ENCODE measurements at regions not wholly inside any gene's neighbourhood (a gene's known extent, or its start where the extent isn't known, plus 50 kb on each side); places are given as distances from the start of the nearest gene placed in this dataset.

DNA sequence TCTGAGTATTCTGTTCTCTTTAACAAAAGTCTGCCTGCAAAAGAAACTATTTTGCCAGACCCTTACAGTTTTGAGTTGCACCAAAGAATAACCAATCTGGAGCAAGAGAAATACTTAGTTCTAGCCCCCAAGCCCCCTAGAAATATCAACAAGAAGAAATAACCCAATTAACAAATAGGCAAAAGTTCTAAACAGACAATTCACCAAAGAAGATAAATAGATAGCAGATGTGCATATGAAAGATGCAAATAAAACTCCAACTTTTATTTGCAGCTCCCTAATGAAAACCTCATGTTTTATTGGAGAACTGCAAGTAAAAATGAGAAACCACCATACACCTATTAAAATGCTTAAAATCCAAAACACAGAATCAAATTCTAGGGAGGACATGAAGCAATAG lies 1308.0 kb downstream of the CDH11 start:
- Histone ChIP-seq H3K27ac (no peak overlapping the region), H3K4me1 (no peaks in the 10 kb centered on the region), H3K4me3 (replicated peaks in 1 of 3) (no peak overlapping the region), H3K9me3 (no peaks in the 10 kb centered on the region), H3K36me3 (no peaks in the 10 kb centered on the region), H3K27me3 (no peaks in the 10 kb centered on the region)
- TF ChIP-seq, protein P1, sequence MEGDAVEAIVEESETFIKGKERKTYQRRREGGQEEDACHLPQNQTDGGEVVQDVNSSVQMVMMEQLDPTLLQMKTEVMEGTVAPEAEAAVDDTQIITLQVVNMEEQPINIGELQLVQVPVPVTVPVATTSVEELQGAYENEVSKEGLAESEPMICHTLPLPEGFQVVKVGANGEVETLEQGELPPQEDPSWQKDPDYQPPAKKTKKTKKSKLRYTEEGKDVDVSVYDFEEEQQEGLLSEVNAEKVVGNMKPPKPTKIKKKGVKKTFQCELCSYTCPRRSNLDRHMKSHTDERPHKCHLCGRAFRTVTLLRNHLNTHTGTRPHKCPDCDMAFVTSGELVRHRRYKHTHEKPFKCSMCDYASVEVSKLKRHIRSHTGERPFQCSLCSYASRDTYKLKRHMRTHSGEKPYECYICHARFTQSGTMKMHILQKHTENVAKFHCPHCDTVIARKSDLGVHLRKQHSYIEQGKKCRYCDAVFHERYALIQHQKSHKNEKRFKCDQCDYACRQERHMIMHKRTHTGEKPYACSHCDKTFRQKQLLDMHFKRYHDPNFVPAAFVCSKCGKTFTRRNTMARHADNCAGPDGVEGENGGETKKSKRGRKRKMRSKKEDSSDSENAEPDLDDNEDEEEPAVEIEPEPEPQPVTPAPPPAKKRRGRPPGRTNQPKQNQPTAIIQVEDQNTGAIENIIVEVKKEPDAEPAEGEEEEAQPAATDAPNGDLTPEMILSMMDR (IDR thresholded peaks at IDR 0.05): no peak
- no peak for TF ChIP-seq POLR2A (IDR thresholded peaks at IDR 0.05)
- no peak for DNase-seq
- intact Hi-C loops (cut with DNase I): no loop called here

DNA sequence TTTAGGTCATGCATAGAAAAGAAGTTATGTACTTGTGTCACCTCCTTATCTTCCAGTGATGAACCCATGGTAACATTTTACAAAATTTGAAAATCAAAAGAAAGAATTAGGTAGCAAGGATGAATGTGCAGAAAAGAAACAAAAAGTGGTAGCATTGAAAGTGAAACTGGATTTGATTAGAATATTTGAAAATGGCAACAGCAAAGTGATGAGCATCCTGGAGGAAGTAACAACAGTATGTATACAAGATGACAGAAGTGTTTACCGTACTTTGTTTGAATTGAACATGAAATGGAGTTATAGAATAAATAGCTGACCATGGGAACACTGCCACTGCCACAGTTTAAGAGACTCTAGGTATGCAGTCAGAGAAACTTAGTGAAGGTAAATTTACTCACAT lies 1313.1 kb downstream of the CDH11 start:
- Histone ChIP-seq H3K36me3 (no peaks in the 10 kb centered on the region), H3K4me3 (replicated peaks in 1 of 3) (no peak overlapping the region), H3K4me1 (no peaks in the 10 kb centered on the region), H3K27me3 (no peaks in the 10 kb centered on the region), H3K27ac (no peak overlapping the region), H3K9me3 (no peaks in the 10 kb centered on the region)
- 89 to 93% methylated on average over 1 of the region's 1 CpG for WGBS, 2 donors
- TF ChIP-seq, protein P1 (IDR thresholded peaks at IDR 0.05): no peak
- TF ChIP-seq POLR2A (IDR thresholded peaks at IDR 0.05): no peak
- no peak for DNase-seq
- intact Hi-C loops (cut with DNase I): no loop called here

DNA sequence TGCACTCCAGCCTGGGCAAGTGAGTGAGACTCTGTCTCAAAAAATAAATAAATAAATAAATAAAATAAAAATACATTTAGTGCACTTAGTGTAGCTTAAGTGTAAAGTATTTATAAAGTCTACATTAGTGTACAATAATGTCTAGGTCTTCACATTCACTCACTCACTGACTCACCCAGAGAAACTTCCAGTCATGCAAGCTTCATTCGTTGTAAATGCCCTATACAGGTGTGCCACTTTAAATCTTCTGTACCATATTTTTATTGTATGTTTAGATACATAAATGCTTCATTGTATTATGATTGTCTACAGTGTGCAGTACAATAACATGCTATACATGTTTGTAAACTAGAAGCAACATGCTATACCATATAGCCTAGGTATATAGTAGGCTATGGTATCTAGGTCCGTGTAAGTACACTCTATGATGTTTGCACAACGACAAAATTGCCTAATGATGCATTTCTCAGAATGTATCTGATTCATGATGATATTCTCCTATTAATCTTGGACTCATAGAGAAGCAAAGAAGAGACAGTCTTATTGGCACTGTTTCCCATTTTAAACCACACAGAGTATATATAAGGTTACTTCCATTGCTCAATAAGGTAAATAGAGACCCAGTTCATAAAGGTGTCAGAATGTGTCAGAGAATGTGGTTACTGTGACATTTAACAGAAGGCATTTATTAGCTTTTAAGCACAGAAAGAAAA lies 1314.9 kb downstream of the CDH11 start:
- Histone ChIP-seq H3K27me3 (no peaks in the 10 kb centered on the region), H3K36me3 (no peaks in the 10 kb centered on the region), H3K4me3 (replicated peaks in 1 of 3) (no peak overlapping the region), H3K27ac (no peak overlapping the region), H3K4me1 (no peaks in the 10 kb centered on the region), H3K9me3 (no peaks in the 10 kb centered on the region)
- intact Hi-C loops (cut with DNase I): no loop called here
- no peak for DNase-seq
- 84 to 93% methylated on average over 3 of the region's 3 CpGs for WGBS, 2 donors
- TF ChIP-seq POLR2A (IDR thresholded peaks at IDR 0.05): no peak
- TF ChIP-seq, protein P1 (IDR thresholded peaks at IDR 0.05): no peak

DNA sequence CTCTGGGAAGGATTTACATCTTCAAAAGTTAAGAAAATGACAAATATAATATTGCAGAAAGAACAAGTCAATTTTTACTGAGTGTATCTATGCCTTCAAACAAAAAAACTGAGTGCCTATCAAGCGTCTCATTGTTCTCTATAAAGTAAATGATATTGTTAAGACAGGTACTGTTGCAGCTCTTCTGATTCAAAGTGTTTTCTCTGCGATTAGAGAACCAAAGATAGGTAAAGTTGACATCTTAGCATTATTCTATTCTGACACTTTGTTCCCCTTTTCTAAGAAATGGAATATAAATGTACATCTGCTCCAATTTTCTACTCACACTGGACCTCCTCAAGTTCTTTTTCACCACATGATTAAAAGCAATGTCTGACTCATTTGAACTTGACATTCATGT lies 1317.7 kb downstream of the CDH11 start:
- no peak overlapping the region for H3K27ac ChIP-seq
- WGBS, 2 donors: 84 to 89% methylated on average over 2 of the region's 2 CpGs
- intact Hi-C loops (cut with DNase I): no loop called here
- DNase-seq: no peak
- no peaks in the 10 kb centered on the region for H3K9me3 ChIP-seq
- no peaks in the 10 kb centered on the region for H3K4me1 ChIP-seq
- no peaks in the 10 kb centered on the region for H3K36me3 ChIP-seq
- no peak overlapping the region for H3K4me3 ChIP-seq (replicated peaks in 1 of 3)
- no peaks in the 10 kb centered on the region for H3K27me3 ChIP-seq
- no peak for TF ChIP-seq POLR2A (IDR thresholded peaks at IDR 0.05)
- TF ChIP-seq, protein P1 (IDR thresholded peaks at IDR 0.05): no peak

GRCh38 chr16:63789603-63790002 lies 1332.3 kb downstream of the CDH11 start:
- Histone ChIP-seq H3K9me3 (no peaks in the 10 kb centered on the region), H3K4me3 (replicated peaks in 1 of 3) (no peak overlapping the region), H3K4me1 (no peaks in the 10 kb centered on the region), H3K27me3 (no peaks in the 10 kb centered on the region), H3K36me3 (no peaks in the 10 kb centered on the region), H3K27ac (no peak overlapping the region)
- 90 to 92% methylated on average over 2 of the region's 2 CpGs for WGBS, 2 donors
- TF ChIP-seq POLR2A (IDR thresholded peaks at IDR 0.05): no peak
- TF ChIP-seq, protein P1 (IDR thresholded peaks at IDR 0.05): no peak
- DNase-seq: no peak
- intact Hi-C loops (cut with DNase I): no loop called here

Data from thyroid gland (tissue), 4 donors.